ENCODE measurements at regions not wholly inside any gene's neighbourhood (a gene's known extent, or its start where the extent isn't known, plus 50 kb on each side); places are given as distances from the start of the nearest gene placed in this dataset.

GRCh38 chr7:49708590-49708989, 64.8 kb upstream of the VWC2 start:
- no peak for TF ChIP-seq CTCF (IDR thresholded peaks at IDR 0.05 in 4 of 5, conservative IDR thresholded peaks at IDR 0.05 in 1 of 5)
- no peak for TF ChIP-seq POLR2A (IDR thresholded peaks at IDR 0.05)
